Trophoblast cell (in vitro differentiated cells and primary cell): ENCODE measurements at regions not wholly inside any gene's neighbourhood (a gene's known extent, or its start where the extent isn't known, plus 50 kb on each side); places are given as distances from the start of the nearest gene placed in this dataset.
A peak's percentile ranks its signal among the peaks of the same experiment; 100 is the strongest.

ENCODE experiments used
- DNase-seq, 2 donors: peaks; one replicate each; pipeline ENCODE4 v3.0.0-alpha.2; 2016
- H2AFZ ChIP-seq: 2 replicates; pipeline ENCODE4 v1.6.1; 2013; ENCODE audit warnings: low read length, moderate library complexity, mild to moderate bottlenecking; ENCODE audit not compliant: insufficient read depth, poor library complexity
- H2AK5ac ChIP-seq: 2 replicates; pipeline ENCODE4 v1.6.1; 2013; ENCODE audit warnings: mild to moderate bottlenecking, low read length
- H2BK120ac ChIP-seq: 2 replicates; pipeline ENCODE4 v1.6.1; 2013; ENCODE audit warnings: low read length, mild to moderate bottlenecking, moderate library complexity; ENCODE audit not compliant: insufficient read depth, poor library complexity
- H2BK12ac ChIP-seq: 2 replicates; pipeline ENCODE4 v1.6.1; 2013; ENCODE audit warnings: mild to moderate bottlenecking, low read length, moderate library complexity
- H2BK5ac ChIP-seq: 2 replicates; pipeline ENCODE4 v1.6.1; 2013; ENCODE audit warnings: low read length, low read depth, moderate library complexity, mild to moderate bottlenecking; ENCODE audit not compliant: poor library complexity
- H3K14ac ChIP-seq: 2 replicates; pipeline ENCODE4 v1.6.1; 2013; ENCODE audit warnings: mild to moderate bottlenecking, low read length
- H3K18ac ChIP-seq: 2 replicates; pipeline ENCODE4 v1.6.1; 2013; ENCODE audit warnings: mild to moderate bottlenecking, low read length
- H3K23ac ChIP-seq: 2 replicates; pipeline ENCODE4 v1.6.1; 2013; ENCODE audit warnings: low read length
- H3K27ac ChIP-seq: 2 replicates; pipeline ENCODE4 v1.5.1; 2013; ENCODE audit warnings: low read depth, mild to moderate bottlenecking, inconsistent platforms, low read length, moderate library complexity
- H3K27me3 ChIP-seq: 2 replicates; pipeline ENCODE4 v1.6.1; 2013; ENCODE audit warnings: inconsistent platforms, mild to moderate bottlenecking, low read length, moderate library complexity; ENCODE audit not compliant: insufficient read depth
- H3K36me3 ChIP-seq, 2 experiments: 1 replicate in 1 of 2; 2 replicates in 1 of 2; pipeline ENCODE4 v1.6.1; 2013; ENCODE audit warnings: low read length in 2 of 2, mild to moderate bottlenecking in 2 of 2, moderate library complexity in 1 of 2; ENCODE audit not compliant: insufficient read depth in 2 of 2, control insufficient read depth in 1 of 2
- H3K4ac ChIP-seq: 2 replicates; pipeline ENCODE4 v1.6.1; 2013; ENCODE audit warnings: low read depth, mild to moderate bottlenecking, low read length, moderate library complexity
- H3K4me1 ChIP-seq, 2 experiments: 1 replicate in 1 of 2; 2 replicates in 1 of 2; pipeline ENCODE4 v1.6.1; 2013; ENCODE audit warnings: low read length in 2 of 2, mild to moderate bottlenecking in 2 of 2, moderate library complexity in 1 of 2; ENCODE audit not compliant: insufficient read depth in 2 of 2, control insufficient read depth in 1 of 2
- H3K4me2 ChIP-seq: 2 replicates; pipeline ENCODE4 v1.6.1; 2013; ENCODE audit warnings: inconsistent platforms, mild to moderate bottlenecking, low read length, moderate library complexity
- H3K4me3 ChIP-seq: 2 replicates; pipeline ENCODE4 v1.5.1; 2013; ENCODE audit warnings: mild to moderate bottlenecking, low read depth, low read length, inconsistent platforms
- H3K79me1 ChIP-seq: one replicate; pipeline ENCODE4 v1.6.1; 2013; ENCODE audit warnings: low read length
- H3K79me2 ChIP-seq: 2 replicates; pipeline ENCODE4 v1.6.1; 2013; ENCODE audit warnings: low read length, mild to moderate bottlenecking; ENCODE audit not compliant: control insufficient read depth, insufficient read depth, poor library complexity
- H3K9ac ChIP-seq: 2 replicates; pipeline ENCODE4 v1.6.1; 2013; ENCODE audit warnings: mild to moderate bottlenecking, low read length
- H3K9me3 ChIP-seq: 2 replicates; pipeline ENCODE4 v1.6.1; 2013; ENCODE audit warnings: low read depth, mild to moderate bottlenecking, control low read depth, inconsistent platforms, low read length; ENCODE audit not compliant: insufficient read depth
- H4K12ac ChIP-seq: 2 replicates; pipeline ENCODE4 v1.6.1; 2013; ENCODE audit warnings: low read depth, mild to moderate bottlenecking, low read length, moderate library complexity
- H4K8ac ChIP-seq: 2 replicates; pipeline ENCODE4 v1.6.1; 2013; ENCODE audit warnings: low read depth, mild to moderate bottlenecking, low read length, moderate library complexity
- H4K91ac ChIP-seq: one replicate; pipeline ENCODE4 v1.6.1; 2013; ENCODE audit warnings: low read depth, mild to moderate bottlenecking, low read length, moderate library complexity
- WGBS: extraction: QIAGEN DNeasy Blood & Tissue Kit; methylation state at CpG from one replicate; pipeline ENCODE4 v1.1.7; 2013; ENCODE audit warnings: missing lambda C conversion rate; ENCODE audit not compliant: insufficient read length, insufficient coverage; ENCODE audit errors: extremely low coverage; 5-methylcytosine and 5-hydroxymethylcytosine counted together

DNA sequence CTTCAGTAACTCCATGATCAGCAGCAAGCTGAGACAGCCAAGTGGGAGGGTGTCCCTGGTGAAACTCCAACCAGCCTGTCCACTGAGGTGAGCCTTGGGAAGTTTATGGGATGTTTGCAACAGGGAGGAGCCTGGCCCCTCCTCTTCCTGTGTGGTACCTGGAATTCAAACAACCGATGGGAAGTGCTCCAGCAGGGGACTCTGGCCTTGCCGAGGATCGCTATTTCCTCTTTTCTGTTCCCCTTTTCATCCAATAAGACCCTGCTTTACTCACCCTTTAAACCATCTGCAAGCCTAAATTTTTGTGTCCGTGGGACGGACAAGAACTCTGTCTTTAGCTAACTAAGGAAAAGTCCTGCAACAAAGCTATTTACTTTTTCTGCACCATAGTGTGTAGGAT lies 491.1 kb upstream of the ZMIZ1 start:
- Histone ChIP-seq H3K9ac (no peak overlapping the region), H3K4ac (peak overlapping the region; percentile 17), H3K4me2 (no peak overlapping the region), H3K18ac (no peak overlapping the region), H2BK5ac (no peak overlapping the region), H4K91ac (no peak overlapping the region), H3K36me3 (no peaks in the 10 kb centered on the region), H2BK12ac (peak overlapping the region; percentile 42), H3K79me2 (no peaks in the 10 kb centered on the region), H3K79me1 (peaks cover 23% of the 10 kb centered on the region), H3K4me1 (peaks cover 3 to 4% of the 10 kb centered on the region in 2 experiments), H2BK120ac (no peak overlapping the region), H3K4me3 (no peak overlapping the region), H3K27me3 (no peaks in the 10 kb centered on the region), H2AK5ac (no peak overlapping the region), H3K27ac (no peak overlapping the region), H4K12ac (no peak overlapping the region), H4K8ac (no peak overlapping the region), H3K9me3 (no peaks in the 10 kb centered on the region), H2AFZ (no peak overlapping the region), H3K14ac (no peak overlapping the region), H3K23ac (no peak overlapping the region)
- WGBS, result no CpG with 5 or more reads among the region's 5 CpGs
- no peak for DNase-seq

DNA sequence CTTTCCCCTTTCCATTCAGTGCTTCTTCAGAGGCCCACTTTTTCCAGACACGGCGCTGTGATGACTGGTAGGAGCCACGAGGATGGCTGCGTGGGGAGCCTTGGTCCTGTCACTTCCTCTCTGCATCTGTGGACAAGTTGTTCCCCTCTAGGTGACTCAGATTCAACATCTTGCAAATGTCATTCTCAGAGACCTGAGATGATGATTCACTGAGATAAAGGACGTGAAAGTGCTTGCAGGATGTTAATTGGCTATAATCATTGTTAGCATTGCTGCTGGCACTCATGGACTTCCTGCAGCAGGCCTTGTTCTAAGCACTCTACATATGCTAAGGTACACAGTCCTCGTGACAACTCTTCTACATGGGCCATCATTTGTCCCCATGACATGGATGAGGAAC lies 489.8 kb upstream of the ZMIZ1 start:
- no peak overlapping the region for H3K27ac ChIP-seq
- H3K23ac ChIP-seq, result no peak overlapping the region
- no peak overlapping the region for H3K9ac ChIP-seq
- H2AK5ac ChIP-seq, result no peak overlapping the region
- DNase-seq, result peak; percentile 19 to 31
- H3K4me3 ChIP-seq, result no peak overlapping the region
- H3K4me2 ChIP-seq, result no peak overlapping the region
- H3K79me2 ChIP-seq, result no peaks in the 10 kb centered on the region
- peaks cover 22% of the 10 kb centered on the region for H3K79me1 ChIP-seq
- H3K4ac ChIP-seq, result no peak overlapping the region
- no peaks in the 10 kb centered on the region for H3K36me3 ChIP-seq
- no peaks in the 10 kb centered on the region for H3K9me3 ChIP-seq
- H2BK5ac ChIP-seq, result no peak overlapping the region
- H3K14ac ChIP-seq, result no peak overlapping the region
- H3K18ac ChIP-seq, result no peak overlapping the region
- H2AFZ ChIP-seq, result no peak overlapping the region
- no peak overlapping the region for H2BK120ac ChIP-seq
- H3K4me1 ChIP-seq, result peaks cover 3 to 7% of the 10 kb centered on the region in 2 experiments
- H4K8ac ChIP-seq, result no peak overlapping the region
- H4K91ac ChIP-seq, result peak overlapping the region; percentile 0
- no peaks in the 10 kb centered on the region for H3K27me3 ChIP-seq
- no CpG with 5 or more reads among the region's 6 CpGs for WGBS
- no peak overlapping the region for H4K12ac ChIP-seq
- no peak overlapping the region for H2BK12ac ChIP-seq

DNA sequence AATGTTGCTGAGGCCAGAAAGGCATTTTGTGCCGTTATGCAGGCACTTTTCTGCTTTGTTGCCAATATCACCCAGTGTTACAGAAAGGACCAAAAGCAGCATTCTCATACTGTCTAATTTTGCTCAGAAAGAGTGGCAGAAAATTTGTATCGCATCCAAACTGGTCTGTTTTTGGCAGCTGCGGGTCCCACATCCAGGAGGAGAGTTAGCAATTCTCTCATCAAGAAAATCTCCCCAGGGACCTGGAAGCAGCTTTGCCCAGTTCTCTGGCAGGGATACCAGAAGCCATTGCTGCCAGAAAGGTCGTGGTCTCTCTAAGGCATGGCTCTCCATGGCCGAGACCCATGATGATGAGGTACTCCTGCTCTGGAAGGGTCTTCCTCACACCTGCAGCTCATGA lies 489.2 kb upstream of the ZMIZ1 start:
- Histone ChIP-seq H3K27ac (no peak overlapping the region), H2BK12ac (peak overlapping the region; percentile 42), H3K36me3 (no peaks in the 10 kb centered on the region), H3K4ac (no peak overlapping the region), H2BK120ac (no peak overlapping the region), H3K18ac (no peak overlapping the region), H3K23ac (no peak overlapping the region), H3K9ac (no peak overlapping the region), H3K79me2 (peaks cover under 1% of the 10 kb centered on the region), H3K27me3 (no peaks in the 10 kb centered on the region), H3K9me3 (no peaks in the 10 kb centered on the region), H4K12ac (no peak overlapping the region), H4K91ac (peak overlapping the region; percentile 0), H2BK5ac (no peak overlapping the region), H3K79me1 (peaks cover 26% of the 10 kb centered on the region), H3K4me1 (peaks cover 8 to 13% of the 10 kb centered on the region in 2 experiments), H3K14ac (no peak overlapping the region), H3K4me2 (no peak overlapping the region), H2AK5ac (peak overlapping the region; percentile 78), H4K8ac (no peak overlapping the region), H2AFZ (no peak overlapping the region), H3K4me3 (no peak overlapping the region)
- no peak for DNase-seq
- WGBS, result no CpG with 5 or more reads among the region's 5 CpGs

DNA sequence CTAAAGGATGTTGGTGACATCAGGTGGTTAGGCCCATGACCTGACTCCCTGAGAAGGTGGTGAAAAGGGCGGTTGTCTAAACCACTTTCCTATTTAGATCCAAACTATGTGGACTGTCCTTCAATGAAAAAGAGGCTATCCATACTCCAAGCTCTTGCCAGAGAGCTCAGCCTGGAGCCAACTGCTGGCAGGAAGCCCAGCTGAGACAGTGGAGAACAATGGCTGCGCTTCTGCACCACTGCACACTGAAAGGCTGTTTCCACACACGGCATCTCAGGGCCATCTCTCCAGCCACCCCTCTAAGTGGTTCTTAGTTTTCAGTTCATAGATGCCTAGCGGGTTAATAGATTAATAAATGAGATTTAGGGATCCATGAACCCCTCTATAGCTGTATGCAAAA lies 488.8 kb upstream of the ZMIZ1 start:
- peaks cover 26% of the 10 kb centered on the region for H3K79me1 ChIP-seq
- no peak overlapping the region for H3K23ac ChIP-seq
- no peaks in the 10 kb centered on the region for H3K36me3 ChIP-seq
- H3K4me3 ChIP-seq, result no peak overlapping the region
- no peak overlapping the region for H3K18ac ChIP-seq
- no peak overlapping the region for H3K4ac ChIP-seq
- peaks cover 2% of the 10 kb centered on the region for H3K79me2 ChIP-seq
- no peak overlapping the region for H3K4me2 ChIP-seq
- no peaks in the 10 kb centered on the region for H3K9me3 ChIP-seq
- no peak overlapping the region for H2BK5ac ChIP-seq
- H2AK5ac ChIP-seq, result peak overlapping the region; percentile 78
- H4K8ac ChIP-seq, result no peak overlapping the region
- H2BK120ac ChIP-seq, result no peak overlapping the region
- no peak overlapping the region for H3K9ac ChIP-seq
- H2AFZ ChIP-seq, result no peak overlapping the region
- H3K14ac ChIP-seq, result no peak overlapping the region
- H3K27me3 ChIP-seq, result no peaks in the 10 kb centered on the region
- H3K27ac ChIP-seq, result no peak overlapping the region
- H4K91ac ChIP-seq, result peak overlapping the region; percentile 0
- no peak for DNase-seq
- no CpG with 5 or more reads among the region's 4 CpGs for WGBS
- H2BK12ac ChIP-seq, result peak overlapping the region; percentile 42
- H3K4me1 ChIP-seq, result peaks cover 10 to 14% of the 10 kb centered on the region in 2 experiments
- H4K12ac ChIP-seq, result no peak overlapping the region
